MM.1S (cell line): ENCODE measurements at regions not wholly inside any gene's neighbourhood (a gene's known extent, or its start where the extent isn't known, plus 50 kb on each side); places are given as distances from the start of the nearest gene placed in this dataset.

Experiments
- DNase-seq: peaks from one replicate; pipeline ENCODE4 v3.0.0-alpha.2; 2015
- H2AFZ ChIP-seq: fragments of 300-600 bp; sonication (generic); 2 replicates; pipeline ENCODE4 v1.6.0; 2016; ENCODE audit warnings: antibody characterized with exemption, low read length
- H3F3A ChIP-seq: fragments of 300-600 bp; sonication (generic); 2 replicates; pipeline ENCODE4 v1.6.1; 2016; ENCODE audit warnings: mild to moderate bottlenecking, antibody characterized with exemption, low read length, moderate library complexity, mixed read lengths; ENCODE audit not compliant: insufficient read depth
- H3K27ac ChIP-seq: fragments of 300-600 bp; sonication (generic); 2 replicates; pipeline ENCODE4 v1.5.1; 2016; ENCODE audit warnings: mild to moderate bottlenecking, low read length
- H3K27me3 ChIP-seq: fragments of 300-600 bp; sonication (generic); replicated peaks from 2 replicates; pipeline ENCODE4 v1.6.0; 2016; ENCODE audit warnings: low read length; ENCODE audit not compliant: insufficient read depth
- H3K36me3 ChIP-seq: fragments of 300-600 bp; sonication (generic); replicated peaks from 2 replicates; pipeline ENCODE4 v1.6.1; 2016; ENCODE audit warnings: mild to moderate bottlenecking, low read length, mixed read lengths; ENCODE audit not compliant: insufficient read depth
- H3K4me1 ChIP-seq: fragments of 300-600 bp; sonication (generic); 2 replicates; pipeline ENCODE4 v1.6.1; 2016; ENCODE audit warnings: low read length, mixed read lengths
- H3K4me2 ChIP-seq: fragments of 300-600 bp; sonication (generic); 2 replicates; pipeline ENCODE4 v1.6.0; 2016; ENCODE audit warnings: low read depth, low read length
- H3K4me3 ChIP-seq: fragments of 300-600 bp; sonication (generic); 2 replicates; pipeline ENCODE4 v1.5.1; 2016; ENCODE audit warnings: low read length, mixed read lengths
- H3K79me2 ChIP-seq: fragments of 300-600 bp; sonication (generic); 2 replicates; pipeline ENCODE4 v1.6.1; 2016; ENCODE audit warnings: mixed run types, low read length, mixed read lengths
- H3K9ac ChIP-seq: fragments of 300-600 bp; sonication (generic); 2 replicates; pipeline ENCODE4 v1.6.1; 2016; ENCODE audit warnings: low read length, mixed read lengths
- H3K9me2 ChIP-seq: fragments of 300-600 bp; sonication (generic); replicated peaks from 2 replicates; pipeline ENCODE4 v1.6.1; 2016; ENCODE audit warnings: mild to moderate bottlenecking, low read length, mixed read lengths; ENCODE audit not compliant: insufficient read depth
- H3K9me3 ChIP-seq: fragments of 300-600 bp; sonication (generic); replicated peaks from 2 replicates; pipeline ENCODE4 v1.6.1; 2016; ENCODE audit warnings: mild to moderate bottlenecking, low read length, mixed read lengths; ENCODE audit not compliant: insufficient read depth
- H4K20me1 ChIP-seq: fragments of 300-600 bp; sonication (generic); 2 replicates; pipeline ENCODE4 v1.6.1; 2016; ENCODE audit warnings: mild to moderate bottlenecking, low read length, moderate library complexity, mixed read lengths; ENCODE audit not compliant: insufficient read depth
- CTCF ChIP-seq: fragments of 300-600 bp; sonication (generic); IDR thresholded peaks from 2 replicates; pipeline ENCODE4 v1.5.1; 2016; ENCODE audit warnings: antibody characterized with exemption, low read length, mixed read lengths
- EZH2 ChIP-seq: fragments of 300-600 bp; sonication (generic); optimal IDR thresholded peaks from 2 replicates; pipeline ENCODE3; 2017; ENCODE audit warnings: low read depth, mild to moderate bottlenecking, antibody characterized with exemption, low read length, mixed read lengths
- EZH2phosphoT487 ChIP-seq: fragments of 300-600 bp; sonication (generic); IDR thresholded peaks from 2 replicates; pipeline ENCODE4 v1.6.1; 2018; ENCODE audit warnings: antibody characterized with exemption, low read length

- H3K4me3 ChIP-seq = no peak overlapping the region
Measured at GRCh38 chr3:193797566-193797965, 204.6 kb downstream of the OPA1 start.

GRCh38 chr3:193798051-193798450, 205.0 kb downstream of the OPA1 start:
- Histone ChIP-seq H3K27me3 (no peaks in the 10 kb centered on the region), H3K27ac (no peak overlapping the region), H3F3A (no peaks in the 10 kb centered on the region), H3K4me1 (no peaks in the 10 kb centered on the region), H3K9me2 (no peaks in the 10 kb centered on the region), H3K9ac (no peak overlapping the region), H3K4me3 (no peak overlapping the region), H3K79me2 (no peaks in the 10 kb centered on the region), H3K4me2 (no peak overlapping the region), H3K9me3 (no peaks in the 10 kb centered on the region), H3K36me3 (no peaks in the 10 kb centered on the region), H4K20me1 (no peaks in the 10 kb centered on the region), H2AFZ (no peak overlapping the region)
- DNase-seq = no peak
- TF ChIP-seq CTCF (no peak), EZH2phosphoT487 (no peak), EZH2 (no peak)

More at GRCh38 chr3:193797566-193797965, 204.6 kb downstream of the OPA1 start:
- no peak overlapping the region for H3K9ac ChIP-seq
- H2AFZ ChIP-seq = no peak overlapping the region
- H3K79me2 ChIP-seq = no peaks in the 10 kb centered on the region
- no peaks in the 10 kb centered on the region for H3K4me1 ChIP-seq
- H3K27me3 ChIP-seq = no peaks in the 10 kb centered on the region
- no peaks in the 10 kb centered on the region for H3F3A ChIP-seq
- H3K9me3 ChIP-seq = no peaks in the 10 kb centered on the region
- H3K9me2 ChIP-seq = no peaks in the 10 kb centered on the region
- TF ChIP-seq CTCF = no peak
- TF ChIP-seq EZH2phosphoT487 = no peak
- TF ChIP-seq EZH2 = no peak
- no peaks in the 10 kb centered on the region for H4K20me1 ChIP-seq
- DNase-seq = no peak
- H3K36me3 ChIP-seq = no peaks in the 10 kb centered on the region
- no peak overlapping the region for H3K27ac ChIP-seq
- no peak overlapping the region for H3K4me2 ChIP-seq

GRCh38 chr3:193800138-193801043, 207.4 kb downstream of the OPA1 start:
- no peak overlapping the region for H3K27ac ChIP-seq
- no peaks in the 10 kb centered on the region for H3K9me2 ChIP-seq
- no peaks in the 10 kb centered on the region for H3K4me1 ChIP-seq
- no peak for TF ChIP-seq EZH2phosphoT487
- TF ChIP-seq CTCF = no peak
- TF ChIP-seq EZH2 = no peak
- H3K36me3 ChIP-seq = no peaks in the 10 kb centered on the region
- no peaks in the 10 kb centered on the region for H3K9me3 ChIP-seq
- no peaks in the 10 kb centered on the region for H3K27me3 ChIP-seq
- H3K4me3 ChIP-seq = no peak overlapping the region
- H3F3A ChIP-seq = no peaks in the 10 kb centered on the region
- no peak overlapping the region for H2AFZ ChIP-seq
- H3K9ac ChIP-seq = no peak overlapping the region
- H4K20me1 ChIP-seq = no peaks in the 10 kb centered on the region
- no peak overlapping the region for H3K4me2 ChIP-seq
- no peak for DNase-seq
- H3K79me2 ChIP-seq = no peaks in the 10 kb centered on the region
